SK-N-SH treated with all-trans-retinoic acid at 6 μM for 48 hours (cell line): ENCODE measurements at regions not wholly inside any gene's neighbourhood (a gene's known extent, or its start where the extent isn't known, plus 50 kb on each side); places are given as distances from the start of the nearest gene placed in this dataset.

Source experiments
- ATAC-seq: fragments of 200-7000 bp; cut with Tn5 transposase; 3 replicates; pipeline ENCODE4 v1.9.1; 2020; ENCODE audit warnings: mild to moderate bottlenecking, moderate library complexity
- ARNTL ChIP-seq: fragments of 450-650 bp; formaldehyde crosslinking; IDR thresholded peaks from 2 replicates; pipeline ENCODE4 v1.5.0; 2020; ENCODE audit warnings: low read depth, mild to moderate bottlenecking, moderate library complexity, borderline replicate concordance
- BACH2 ChIP-seq: fragments of 250-450 bp; sonication (Bioruptor Pico); IDR thresholded peaks from 2 replicates; pipeline ENCODE4 v1.9.0; 2021; ENCODE audit warnings: mild to moderate bottlenecking, borderline replicate concordance
- CREB5 ChIP-seq: fragments of 250-450 bp; sonication (Bioruptor Pico); IDR thresholded peaks from 2 replicates; pipeline ENCODE4 v1.5.1; 2020; ENCODE audit warnings: low read depth, mild to moderate bottlenecking, moderate library complexity
- CSDC2 ChIP-seq: fragments of 250-450 bp; sonication (Bioruptor Pico); IDR thresholded peaks from 2 replicates; pipeline ENCODE4 v1.5.0; 2020; ENCODE audit warnings: mild to moderate bottlenecking, moderate library complexity
- ESRRG ChIP-seq: fragments of 250-450 bp; sonication (Bioruptor Pico); IDR thresholded peaks from 2 replicates; pipeline ENCODE4 v1.6.1; 2021; ENCODE audit warnings: mild to moderate bottlenecking
- GLIS3 ChIP-seq: fragments of 250-450 bp; sonication (Bioruptor Pico); IDR thresholded peaks from 2 replicates; pipeline ENCODE4 v1.5.0; 2020; ENCODE audit warnings: mild to moderate bottlenecking, moderate library complexity
- ISL1 ChIP-seq: fragments of 250-450 bp; sonication (Bioruptor Pico); IDR thresholded peaks from 2 replicates; pipeline ENCODE4 v2.1.2; 2022; ENCODE audit warnings: mild to moderate bottlenecking, moderate library complexity
- OSR1 ChIP-seq: fragments of 250-450 bp; sonication (Bioruptor Pico); IDR thresholded peaks from 2 replicates; pipeline ENCODE4 v1.8.0; 2022; ENCODE audit warnings: moderate library complexity, mild to moderate bottlenecking, inconsistent platforms
- PATZ1 ChIP-seq: fragments of 250-450 bp; sonication (Bioruptor Pico); IDR thresholded peaks from 2 replicates; pipeline ENCODE4 v1.8.0; 2020; ENCODE audit warnings: mild to moderate bottlenecking, moderate library complexity, borderline replicate concordance
- PPARA ChIP-seq: fragments of 250-450 bp; sonication (Bioruptor Pico); IDR thresholded peaks from 2 replicates; pipeline ENCODE4 v1.5.0; 2020; ENCODE audit warnings: mild to moderate bottlenecking, borderline replicate concordance
- RARB ChIP-seq: fragments of 250-450 bp; sonication (Bioruptor Pico); IDR thresholded peaks from 2 replicates; pipeline ENCODE4 v1.8.0; 2021; ENCODE audit warnings: mild to moderate bottlenecking, moderate library complexity
- SNAI2 ChIP-seq: fragments of 250-450 bp; sonication (Bioruptor Pico); IDR thresholded peaks from 2 replicates; pipeline ENCODE4 v1.5.0; 2020; ENCODE audit warnings: mild to moderate bottlenecking, moderate library complexity
- TCF4 ChIP-seq: fragments of 250-450 bp; sonication (Bioruptor Pico); IDR thresholded peaks from 2 replicates; pipeline ENCODE4 v1.8.0; 2021; ENCODE audit warnings: mild to moderate bottlenecking, moderate library complexity, borderline replicate concordance
- TSHZ2 ChIP-seq: fragments of 250-450 bp; sonication (Bioruptor Pico); IDR thresholded peaks from 2 replicates; pipeline ENCODE4 v1.5.0; 2020; ENCODE audit warnings: mild to moderate bottlenecking, moderate library complexity
- ZC3H10 ChIP-seq: fragments of 250-450 bp; sonication (Bioruptor Pico); IDR thresholded peaks from 2 replicates; pipeline ENCODE4 v1.5.1; 2021; ENCODE audit warnings: mild to moderate bottlenecking, moderate library complexity
- ZFP3 ChIP-seq: fragments of 250-450 bp; sonication (Bioruptor Pico); IDR thresholded peaks from 2 replicates; pipeline ENCODE4 v1.5.0; 2020; ENCODE audit warnings: mild to moderate bottlenecking, moderate library complexity
- ZFP30 ChIP-seq: fragments of 450-650 bp; formaldehyde crosslinking; IDR thresholded peaks from 2 replicates; pipeline ENCODE4 v1.5.0; 2022; ENCODE audit warnings: mild to moderate bottlenecking, moderate library complexity
- ZNF565 ChIP-seq: fragments of 450-650 bp; formaldehyde crosslinking; conservative IDR thresholded peaks from 2 replicates; pipeline ENCODE4 v1.5.0; 2020; ENCODE audit warnings: low read depth, mild to moderate bottlenecking, moderate library complexity
- ZNF8 ChIP-seq: fragments of 450-650 bp; formaldehyde crosslinking; IDR thresholded peaks from 2 replicates; pipeline ENCODE4 v1.5.0; 2020; ENCODE audit warnings: mild to moderate bottlenecking, moderate library complexity
- TF ChIP-seq, protein P1 (sequence below): fragments of 250-450 bp; sonication (Bioruptor Pico); IDR thresholded peaks from 2 replicates; pipeline ENCODE4 v1.5.1; 2021; ENCODE audit warnings: mild to moderate bottlenecking, moderate library complexity

- no peak for ATAC-seq
- TF ChIP-seq ZFP3 (CRISPR knock-in tag) (no peak), ZFP30 (CRISPR knock-in tag) (no peak), GLIS3 (no peak), RARB (CRISPR knock-in tag) (no peak), ZC3H10 (CRISPR knock-in tag) (no peak), CREB5 (CRISPR knock-in tag) (no peak)
- TF ChIP-seq, protein P1, sequence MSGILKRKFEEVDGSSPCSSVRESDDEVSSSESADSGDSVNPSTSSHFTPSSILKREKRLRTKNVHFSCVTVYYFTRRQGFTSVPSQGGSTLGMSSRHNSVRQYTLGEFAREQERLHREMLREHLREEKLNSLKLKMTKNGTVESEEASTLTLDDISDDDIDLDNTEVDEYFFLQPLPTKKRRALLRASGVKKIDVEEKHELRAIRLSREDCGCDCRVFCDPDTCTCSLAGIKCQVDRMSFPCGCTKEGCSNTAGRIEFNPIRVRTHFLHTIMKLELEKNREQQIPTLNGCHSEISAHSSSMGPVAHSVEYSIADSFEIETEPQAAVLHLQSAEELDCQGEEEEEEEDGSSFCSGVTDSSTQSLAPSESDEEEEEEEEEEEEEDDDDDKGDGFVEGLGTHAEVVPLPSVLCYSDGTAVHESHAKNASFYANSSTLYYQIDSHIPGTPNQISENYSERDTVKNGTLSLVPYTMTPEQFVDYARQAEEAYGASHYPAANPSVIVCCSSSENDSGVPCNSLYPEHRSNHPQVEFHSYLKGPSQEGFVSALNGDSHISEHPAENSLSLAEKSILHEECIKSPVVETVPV (CRISPR knock-in tag): no peak
These were observed 252.7 kb upstream of the SHH start for GRCh38 chr7:156064971-156065386.

DNA sequence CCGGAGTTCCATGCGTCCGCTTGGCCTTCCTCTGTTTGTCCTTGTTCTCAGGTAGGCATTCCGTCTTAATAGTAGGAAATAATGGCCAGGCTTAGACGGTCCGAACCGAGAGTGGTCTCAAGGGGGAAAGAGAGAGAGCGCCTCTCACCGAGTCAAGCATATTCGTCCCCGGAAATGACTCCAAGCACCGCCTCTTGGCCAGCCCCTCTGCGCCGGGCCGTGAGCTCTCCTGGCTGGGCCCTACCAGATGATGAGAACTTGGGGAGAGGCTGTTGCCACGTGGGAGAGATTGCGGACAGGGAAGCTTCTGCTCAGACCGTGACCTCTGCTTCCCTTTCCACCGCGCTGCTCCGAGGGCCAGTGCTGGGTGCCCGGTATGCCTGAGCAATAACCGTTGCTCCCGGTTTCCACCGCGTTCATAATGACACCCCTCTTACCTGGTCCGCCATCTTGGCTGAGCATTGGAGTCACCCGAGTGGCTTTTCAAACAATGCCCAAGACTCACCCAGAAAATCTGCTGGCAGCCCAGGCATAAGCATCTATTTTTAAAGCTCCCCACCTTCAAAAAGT lies 251.1 kb upstream of the SHH start:
- TF ChIP-seq ZFP3 (CRISPR knock-in tag) (no peak), OSR1 (CRISPR knock-in tag) (no peak), ZNF8 (CRISPR knock-in tag) (no peak), CREB5 (CRISPR knock-in tag) (no peak), CSDC2 (CRISPR knock-in tag) (no peak), PPARA (no peak), SNAI2 (no peak), BACH2 (no peak)
- TF ChIP-seq, protein P1 (CRISPR knock-in tag): no peak
- no peak for ATAC-seq

DNA sequence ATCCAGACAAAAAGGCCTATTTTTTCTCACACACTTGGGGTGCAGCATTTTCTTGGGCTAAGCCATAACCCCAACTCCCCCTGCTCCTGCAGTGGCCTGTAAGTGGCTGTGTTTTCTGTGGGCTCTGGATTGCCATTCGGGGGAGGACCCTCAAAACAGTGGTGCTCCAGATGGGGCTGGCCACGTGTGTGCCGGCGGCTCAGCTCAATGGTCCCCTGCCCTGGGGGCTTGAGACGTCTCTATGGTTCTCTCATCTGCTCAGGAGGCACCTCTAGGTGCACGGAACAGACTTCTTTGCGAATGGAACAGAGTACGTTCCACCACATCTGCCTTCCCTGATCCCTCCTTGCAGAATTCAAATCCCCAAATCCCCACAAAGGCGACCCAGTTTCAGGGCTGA lies 250.0 kb upstream of the SHH start:
- no peak for TF ChIP-seq TCF4
- TF ChIP-seq GLIS3: no peak
- TF ChIP-seq PPARA: no peak
- no peak for TF ChIP-seq ARNTL (CRISPR knock-in tag)
- TF ChIP-seq CSDC2 (CRISPR knock-in tag): no peak
- TF ChIP-seq TSHZ2 (CRISPR knock-in tag): no peak
- TF ChIP-seq, protein P1 (CRISPR knock-in tag): no peak
- no peak for TF ChIP-seq ZNF565 (CRISPR knock-in tag)
- no peak for TF ChIP-seq PATZ1 (CRISPR knock-in tag)
- no peak for TF ChIP-seq ESRRG (CRISPR knock-in tag)
- no peak for TF ChIP-seq CREB5 (CRISPR knock-in tag)
- TF ChIP-seq ISL1: no peak
- no peak for TF ChIP-seq BACH2
- no peak for ATAC-seq
